CD4-positive, alpha-beta T cell treated with Interleukin-6 for 4 hours (primary cell): ENCODE measurements at regions not wholly inside any gene's neighbourhood (a gene's known extent, or its start where the extent isn't known, plus 50 kb on each side); places are given as distances from the start of the nearest gene placed in this dataset.

Experiments
- DNase-seq: peaks from one replicate; pipeline ENCODE4 v3.0.0-alpha.2; 2020; ENCODE audit warnings: mixed read lengths

GRCh38 chr11:15390857-15391256, 276.1 kb downstream of the INSC start:
- no peak for DNase-seq

- DNase-seq = no peak
Measured at GRCh38 chr11:15396778-15397177, 282.1 kb downstream of the INSC start.

GRCh38 chr11:15406851-15407351, 292.2 kb downstream of the INSC start:
- DNase-seq = no peak

GRCh38 chr11:15412054-15412453, 297.3 kb downstream of the INSC start:
- DNase-seq = no peak

GRCh38 chr11:15418921-15419320, 304.2 kb downstream of the INSC start:
- no peak for DNase-seq

- no peak for DNase-seq
Measured at GRCh38 chr11:15419696-15420095, 305.0 kb downstream of the INSC start.

GRCh38 chr11:15430381-15430780, 315.7 kb downstream of the INSC start:
- DNase-seq = no peak

GRCh38 chr11:15434529-15434928, 319.8 kb downstream of the INSC start:
- DNase-seq = no peak

GRCh38 chr11:15446315-15446714, 331.6 kb downstream of the INSC start:
- no peak for DNase-seq

- no peak for DNase-seq
Measured at GRCh38 chr11:15446929-15447328, 332.2 kb downstream of the INSC start.

- DNase-seq = no peak
Measured at GRCh38 chr11:15451713-15452112, 337.0 kb downstream of the INSC start.

GRCh38 chr11:15453211-15453765, 338.6 kb downstream of the INSC start:
- no peak for DNase-seq

GRCh38 chr11:15468466-15468865, 353.7 kb downstream of the INSC start:
- DNase-seq = no peak

GRCh38 chr11:15471048-15471894, 356.5 kb downstream of the INSC start:
- no peak for DNase-seq

- DNase-seq = no peak
Measured at GRCh38 chr11:15471895-15472799, 357.4 kb downstream of the INSC start.

GRCh38 chr11:15473954-15474837, 359.5 kb downstream of the INSC start:
- no peak for DNase-seq

GRCh38 chr11:15476371-15476917, 361.7 kb downstream of the INSC start:
- no peak for DNase-seq

- DNase-seq = no peak
Measured at GRCh38 chr11:15481871-15482270, 367.1 kb downstream of the INSC start.

GRCh38 chr11:15483205-15483604, 368.5 kb downstream of the INSC start:
- no peak for DNase-seq

- DNase-seq = no peak
Measured at GRCh38 chr11:15484398-15484797, 369.7 kb downstream of the INSC start.

GRCh38 chr11:15485432-15485831, 370.7 kb downstream of the INSC start:
- DNase-seq = no peak

- no peak for DNase-seq
Measured at GRCh38 chr11:15489281-15489680, 374.6 kb downstream of the INSC start.
